Adrenal gland (tissue), 9 donors: ENCODE measurements at regions not wholly inside any gene's neighbourhood (a gene's known extent, or its start where the extent isn't known, plus 50 kb on each side); places are given as distances from the start of the nearest gene placed in this dataset.

ENCODE experiments used
- DNase-seq, 7 donors: peaks; one replicate each; pipeline ENCODE4 v3.0.0-alpha.2; 2019 to 2020
- H3K27ac ChIP-seq, 5 donors: fragments of 200-600 bp; sonication (generic) in 4 of 5; 1 replicate in 3 of 5; 2 replicates in 2 of 5; pipeline versions ENCODE4 v1.5.1 to v1.8.0; 2016 to 2020; ENCODE audit warnings: mild to moderate bottlenecking in 1 of 5
- H3K27me3 ChIP-seq: fragments of 200-600 bp; 2 replicates; pipeline ENCODE4 v1.8.0; 2021
- H3K36me3 ChIP-seq, 2 donors: fragments of 200-600 bp; replicated peaks in 1 of 2; 1 replicate in 1 of 2; 2 replicates in 1 of 2; pipeline versions ENCODE4 v1.5.1 to v1.8.0; 2018 to 2022
- H3K4me1 ChIP-seq, 2 donors: fragments of 200-600 bp; replicated peaks in 1 of 2; 1 replicate in 1 of 2; 2 replicates in 1 of 2; pipeline versions ENCODE4 v1.5.1 to v1.8.0; 2018 to 2021
- H3K4me3 ChIP-seq, 4 donors: fragments of 200-600 bp; sonication (generic) in 3 of 4; one replicate each; pipeline ENCODE4 v1.5.1; 2016 to 2018
- H3K9me3 ChIP-seq, 3 donors: fragments of 200-600 bp; sonication (generic) in 1 of 3; replicated peaks in 1 of 3; 1 replicate in 2 of 3; 2 replicates in 1 of 3; pipeline versions ENCODE4 v1.5.1 to v1.8.0; 2016 to 2021
- CTCF ChIP-seq, 6 experiments: fragments of 450-650 bp in 4 of 6; fragments of 200-600 bp in 2 of 6; sonication (generic) in 1 of 6; IDR thresholded peaks; 1 replicate in 5 of 6; 2 replicates in 1 of 6; pipeline versions ENCODE4 v1.5.1 to v1.8.0; 2016 to 2021; ENCODE audit warnings: antibody characterized with exemption in 6 of 6, mild to moderate bottlenecking in 2 of 6, moderate library complexity in 1 of 6
- POLR2A ChIP-seq, 2 donors: fragments of 450-650 bp; IDR thresholded peaks; one replicate each; pipeline ENCODE4 v1.6.1; 2017; ENCODE audit warnings: antibody characterized with exemption in 2 of 2, mild to moderate bottlenecking in 2 of 2, moderate library complexity in 1 of 2
- WGBS, 4 donors: extraction: QIAGEN DNeasy Blood & Tissue Kit in 2 of 4; methylation state at CpG; one replicate each; pipeline versions ENCODE4 v1.1.5 to v1.1.7; 2013 to 2017; 5-methylcytosine and 5-hydroxymethylcytosine counted together
- intact Hi-C, 2 donors: fragments of 100-400 bp; cut with DNase I; formaldehyde crosslinking; loops; one replicate each; pipeline versions ENCODE4 v1.14.1 to v1.15.0; 2022 to 2023
- donor health status: healthy with polysubstance abuse.
- donor health status: Bipolar disorder and iron deficiency.
- donor health status: DM: yes; HTN: yes; CAD: no.
- donor health status: DM: no; HTN: no; CAD: no.
- donor health status: DM: no; HTN: no; CAD: no.

DNA sequence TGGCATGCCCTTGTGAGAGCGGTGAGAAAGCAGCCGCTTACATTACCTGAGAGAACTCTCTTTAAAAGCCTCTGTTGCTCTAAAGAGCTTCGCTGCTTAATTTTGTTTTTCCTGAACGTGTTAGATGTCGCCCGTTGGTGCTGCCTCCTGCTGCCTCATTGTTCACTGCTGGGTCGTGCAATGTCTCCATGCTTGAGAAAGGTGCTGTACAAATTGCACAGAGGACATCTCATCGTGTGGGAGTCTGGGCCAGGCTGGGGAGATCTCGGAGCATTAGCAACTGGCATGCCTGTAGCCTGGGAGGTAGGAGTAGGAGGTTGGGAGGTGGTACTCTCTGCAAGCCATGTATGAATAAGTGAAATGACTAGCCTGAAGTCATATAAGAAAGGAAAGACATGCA lies 686.0 kb downstream of the NOVA1 start:
- no peaks in the 10 kb centered on the region for H3K36me3 ChIP-seq
- H3K4me3 ChIP-seq = no peak overlapping the region
- intact Hi-C loops = no loop called here
- no peak overlapping the region for H3K27ac ChIP-seq
- no peaks in the 10 kb centered on the region for H3K9me3 ChIP-seq
- no peaks in the 10 kb centered on the region for H3K27me3 ChIP-seq
- 76 to 84% (median 82%) methylated on average over 9 of the region's 9 CpGs for WGBS, 4 donors
- TF ChIP-seq CTCF (IDR thresholded peaks at IDR 0.05) (no peak), POLR2A (IDR thresholded peaks at IDR 0.05) (no peak)
- no peak for DNase-seq
- H3K4me1 ChIP-seq = no peaks in the 10 kb centered on the region

DNA sequence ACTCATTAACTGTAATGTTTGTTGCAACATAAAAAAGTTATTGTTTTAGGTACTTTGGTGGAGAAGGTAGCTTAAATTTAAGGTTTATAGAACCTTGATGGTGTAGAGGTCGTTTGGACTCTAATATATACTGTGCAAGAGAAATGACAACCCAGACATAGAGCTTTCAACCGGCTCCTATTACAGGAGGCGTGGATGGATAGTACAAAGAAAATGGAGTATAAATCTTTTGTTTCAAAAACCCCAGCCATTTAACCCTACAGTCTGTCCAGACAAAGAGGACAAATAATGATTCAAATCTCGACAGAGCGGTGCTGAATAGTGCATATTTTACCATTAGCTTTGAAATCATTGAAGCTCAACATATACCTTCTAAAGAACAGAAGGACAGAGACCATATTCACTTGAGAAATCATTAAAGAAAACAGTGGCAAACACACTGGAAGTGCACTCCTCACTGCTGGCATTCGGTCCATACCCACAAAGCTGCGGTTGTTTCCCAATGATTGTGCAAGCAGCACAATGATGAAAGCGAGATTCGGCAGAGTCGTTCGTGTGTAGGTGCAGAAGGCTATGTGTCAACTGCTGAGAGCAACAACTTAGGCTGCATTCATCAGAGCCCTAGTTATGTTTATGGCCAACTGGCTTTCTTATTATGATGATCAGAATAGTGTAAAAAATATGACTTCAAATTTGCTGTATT lies 688.6 kb downstream of the NOVA1 start:
- no peak for DNase-seq
- Histone ChIP-seq H3K36me3 (no peaks in the 10 kb centered on the region), H3K9me3 (no peaks in the 10 kb centered on the region), H3K27me3 (no peaks in the 10 kb centered on the region), H3K4me3 (no peak overlapping the region), H3K27ac (no peak overlapping the region), H3K4me1 (no peaks in the 10 kb centered on the region)
- TF ChIP-seq POLR2A (IDR thresholded peaks at IDR 0.05) (no peak), CTCF (IDR thresholded peaks at IDR 0.05) (no peak)
- WGBS, 4 donors = 72 to 79% (median 75%) methylated on average over 11 of the region's 11 CpGs
- intact Hi-C loops = no loop called here

DNA sequence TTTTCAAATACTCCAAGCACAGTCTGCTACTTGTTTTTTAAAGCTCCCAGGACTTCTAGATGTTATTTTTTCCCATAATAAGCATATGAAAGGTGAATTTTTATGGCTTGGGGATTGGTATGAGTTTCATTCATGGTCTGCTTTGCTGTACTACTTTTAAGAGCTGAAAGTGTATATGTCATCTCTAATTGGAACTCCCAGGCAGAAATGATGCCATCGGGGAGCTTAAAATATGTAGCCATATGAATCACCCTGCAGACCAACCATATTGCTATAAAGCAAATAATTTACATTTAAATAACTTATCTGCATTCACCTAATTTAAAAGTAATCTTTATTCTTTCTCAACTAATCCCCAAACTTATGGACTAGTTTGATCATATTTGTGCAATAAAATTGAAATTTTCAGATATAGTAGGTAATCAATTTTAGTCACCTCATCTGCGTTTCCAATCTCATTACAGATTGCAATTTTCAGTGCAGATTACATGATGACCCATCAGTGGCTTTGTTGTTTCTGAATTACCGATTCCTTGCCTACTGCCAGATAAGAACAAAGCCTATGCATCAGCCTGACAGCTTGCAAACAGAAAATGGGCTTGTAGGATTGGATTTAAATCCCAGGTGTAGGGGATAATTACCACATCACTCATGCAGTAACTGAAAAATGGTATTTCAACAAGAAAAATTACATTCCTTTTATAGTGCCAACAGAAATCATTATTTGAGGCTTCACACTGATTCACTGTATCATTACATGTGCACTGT lies 689.4 kb downstream of the NOVA1 start:
- Histone ChIP-seq H3K4me1 (no peaks in the 10 kb centered on the region), H3K4me3 (no peak overlapping the region), H3K9me3 (no peaks in the 10 kb centered on the region), H3K27ac (no peak overlapping the region), H3K36me3 (no peaks in the 10 kb centered on the region), H3K27me3 (no peaks in the 10 kb centered on the region)
- intact Hi-C loops = no loop called here
- TF ChIP-seq CTCF (IDR thresholded peaks at IDR 0.05) = no peak
- TF ChIP-seq POLR2A (IDR thresholded peaks at IDR 0.05) = no peak
- DNase-seq = no peak
- 64 to 92% (median 67%) methylated on average over 3 of the region's 3 CpGs for WGBS, 4 donors

DNA sequence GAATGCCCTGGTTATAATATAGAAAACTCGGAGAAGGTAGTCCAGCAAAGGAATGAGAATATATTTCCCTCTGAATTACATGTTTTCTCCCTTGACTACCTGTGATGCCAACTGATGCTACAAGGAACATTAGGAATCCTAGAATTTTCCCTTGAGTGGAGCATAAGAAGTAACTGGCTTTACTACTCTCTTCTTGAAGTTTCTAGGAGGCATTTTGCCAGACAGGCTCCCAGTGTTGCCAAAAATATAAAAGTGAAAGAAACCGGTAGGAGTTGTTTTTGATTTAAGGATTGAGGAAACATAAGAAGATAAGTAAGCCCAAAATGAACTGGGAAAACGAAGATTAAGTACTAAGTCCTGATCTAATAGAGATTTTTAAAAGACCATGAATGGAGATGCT lies 693.4 kb downstream of the NOVA1 start:
- no peak for DNase-seq
- no peak for TF ChIP-seq CTCF (IDR thresholded peaks at IDR 0.05)
- no peak for TF ChIP-seq POLR2A (IDR thresholded peaks at IDR 0.05)
- H3K4me3 ChIP-seq = no peak overlapping the region
- H3K27me3 ChIP-seq = no peaks in the 10 kb centered on the region
- H3K4me1 ChIP-seq = no peaks in the 10 kb centered on the region
- intact Hi-C loops = no loop called here
- no peaks in the 10 kb centered on the region for H3K36me3 ChIP-seq
- H3K9me3 ChIP-seq = no peaks in the 10 kb centered on the region
- WGBS, 4 donors = 32 to 40% (median 36%) methylated on average over 3 of the region's 3 CpGs
- H3K27ac ChIP-seq = no peak overlapping the region
